Nephron (organoid): ENCODE measurements at regions not wholly inside any gene's neighbourhood (a gene's known extent, or its start where the extent isn't known, plus 50 kb on each side); places are given as distances from the start of the nearest gene placed in this dataset.

Experiments
- H3K27ac Mint-ChIP-seq, 3 experiments: 2 replicates each; pipeline ENCODE4 v1.8.0; 2020; ENCODE audit warnings: mixed read lengths in 3 of 3, mild to moderate bottlenecking in 2 of 3, moderate library complexity in 1 of 3
- H3K27me3 Mint-ChIP-seq: 2 replicates; pipeline ENCODE4 v1.8.0; 2021; ENCODE audit warnings: low read depth, mild to moderate bottlenecking, moderate library complexity, mixed read lengths
- H3K36me3 Mint-ChIP-seq: 2 replicates; pipeline ENCODE4 v1.8.0; 2020; ENCODE audit warnings: low read depth, mixed read lengths
- H3K4me1 Mint-ChIP-seq: 2 replicates; pipeline ENCODE4 v1.8.0; 2020; ENCODE audit warnings: mixed read lengths
- H3K4me3 Mint-ChIP-seq, 3 experiments: 2 replicates each; pipeline ENCODE4 v1.8.0; 2020; ENCODE audit warnings: mild to moderate bottlenecking in 3 of 3, mixed read lengths in 3 of 3, moderate library complexity in 2 of 3
- H3K9me3 Mint-ChIP-seq: 2 replicates; pipeline ENCODE4 v1.8.0; 2020; ENCODE audit warnings: mixed read lengths
- CTCF ChIP-seq, 3 experiments: fragments of 200-600 bp; sonication (generic); IDR thresholded peaks; one replicate each; pipeline ENCODE4 v1.5.0; 2021; ENCODE audit warnings: antibody characterized with exemption in 3 of 3; ENCODE audit not compliant: unreplicated experiment in 3 of 3

GRCh38 chr12:41802803-41803202 lies 341.9 kb downstream of the GXYLT1 start:
- Mint-ChIP-seq H3K27ac (no peak overlapping the region), H3K4me1 (no peaks in the 10 kb centered on the region), H3K9me3 (peaks cover 4% of the 10 kb centered on the region), H3K36me3 (peaks cover 4% of the 10 kb centered on the region), H3K4me3 (no peak overlapping the region), H3K27me3 (peaks cover under 1% of the 10 kb centered on the region)
- TF ChIP-seq CTCF (IDR thresholded peaks at IDR 0.05; ENCODE audit: unreplicated experiment in 3 of 3) = no peak

- no peak overlapping the region for H3K27ac Mint-ChIP-seq
- no peak for TF ChIP-seq CTCF (IDR thresholded peaks at IDR 0.05; ENCODE audit: unreplicated experiment in 3 of 3)
- H3K27me3 Mint-ChIP-seq = peaks cover 5% of the 10 kb centered on the region
- no peaks in the 10 kb centered on the region for H3K9me3 Mint-ChIP-seq
- H3K36me3 Mint-ChIP-seq = no peaks in the 10 kb centered on the region
- no peaks in the 10 kb centered on the region for H3K4me1 Mint-ChIP-seq
- H3K4me3 Mint-ChIP-seq = no peak overlapping the region
These were observed 343.4 kb downstream of the GXYLT1 start for GRCh38 chr12:41801261-41801660.

- H3K27me3 Mint-ChIP-seq = peaks cover 5% of the 10 kb centered on the region
These were observed 345.0 kb downstream of the GXYLT1 start for GRCh38 chr12:41799671-41800070.

GRCh38 chr12:41795910-41796309 lies 348.8 kb downstream of the GXYLT1 start:
- Mint-ChIP-seq H3K4me3 (no peak overlapping the region), H3K36me3 (peaks cover 2% of the 10 kb centered on the region), H3K27me3 (peaks cover 9% of the 10 kb centered on the region), H3K9me3 (peaks cover 8% of the 10 kb centered on the region), H3K27ac (no peak overlapping the region), H3K4me1 (peaks cover 18% of the 10 kb centered on the region)
- peak in 1 of 3 experiments; percentile 22 for TF ChIP-seq CTCF (IDR thresholded peaks at IDR 0.05; ENCODE audit: unreplicated experiment in 3 of 3)

More at GRCh38 chr12:41799671-41800070, 345.0 kb downstream of the GXYLT1 start:
- H3K9me3 Mint-ChIP-seq = no peaks in the 10 kb centered on the region
- H3K4me1 Mint-ChIP-seq = peaks cover 10% of the 10 kb centered on the region
- H3K27ac Mint-ChIP-seq = no peak overlapping the region
- H3K36me3 Mint-ChIP-seq = no peaks in the 10 kb centered on the region
- no peak for TF ChIP-seq CTCF (IDR thresholded peaks at IDR 0.05; ENCODE audit: unreplicated experiment in 3 of 3)
- no peak overlapping the region for H3K4me3 Mint-ChIP-seq

- Mint-ChIP-seq H3K9me3 (peaks cover 11% of the 10 kb centered on the region), H3K27ac (peak overlapping the region; percentile 14 to 39 (median 23)), H3K4me1 (peaks cover 18% of the 10 kb centered on the region), H3K27me3 (peaks cover 10% of the 10 kb centered on the region), H3K4me3 (no peak overlapping the region), H3K36me3 (peaks cover 4% of the 10 kb centered on the region)
- TF ChIP-seq CTCF (IDR thresholded peaks at IDR 0.05; ENCODE audit: unreplicated experiment in 3 of 3) = no peak
These were observed 349.5 kb downstream of the GXYLT1 start for GRCh38 chr12:41795051-41795600.

GRCh38 chr12:41794336-41794735 lies 350.3 kb downstream of the GXYLT1 start:
- no peak for TF ChIP-seq CTCF (IDR thresholded peaks at IDR 0.05; ENCODE audit: unreplicated experiment in 3 of 3)
- H3K4me1 Mint-ChIP-seq = peaks cover 18% of the 10 kb centered on the region

More at GRCh38 chr12:41794336-41794735, 350.3 kb downstream of the GXYLT1 start:
- peaks cover 4% of the 10 kb centered on the region for H3K36me3 Mint-ChIP-seq
- H3K9me3 Mint-ChIP-seq = peaks cover 11% of the 10 kb centered on the region
- no peak overlapping the region for H3K4me3 Mint-ChIP-seq
- peaks cover 10% of the 10 kb centered on the region for H3K27me3 Mint-ChIP-seq
- H3K27ac Mint-ChIP-seq = peak overlapping the region in 2 of 3 experiments; percentile 0 to 23
